NT2/D1 (cell line): ENCODE measurements at regions not wholly inside any gene's neighbourhood (a gene's known extent, or its start where the extent isn't known, plus 50 kb on each side); places are given as distances from the start of the nearest gene placed in this dataset.

Source experiments
- DNase-seq: peaks from one replicate; pipeline ENCODE4 v3.0.0-alpha.2; 2011; ENCODE audit warnings: low read depth, low spot score
- H3K27me3 ChIP-seq: 2 replicates; pipeline ENCODE4 v1.6.0; 2011; ENCODE audit warnings: mild to moderate bottlenecking; ENCODE audit not compliant: insufficient read length, insufficient read depth
- H3K36me3 ChIP-seq: 2 replicates; pipeline ENCODE4 v1.6.1; 2011; ENCODE audit warnings: mild to moderate bottlenecking, low read length, mixed read lengths; ENCODE audit not compliant: insufficient read depth, insufficient read length
- H3K4me1 ChIP-seq: 2 replicates; pipeline ENCODE4 v1.5.1; 2011; ENCODE audit not compliant: insufficient read depth, insufficient read length
- H3K4me3 ChIP-seq: 2 replicates; pipeline ENCODE4 v1.5.1; 2011; ENCODE audit warnings: low read depth; ENCODE audit not compliant: insufficient read length
- H3K9ac ChIP-seq: 2 replicates; pipeline ENCODE4 v1.6.0; 2011; ENCODE audit warnings: low read depth; ENCODE audit not compliant: insufficient read length
- H3K9me3 ChIP-seq: 2 replicates; pipeline ENCODE4 v1.5.1; 2011; ENCODE audit warnings: mild to moderate bottlenecking, low read length; ENCODE audit not compliant: insufficient read depth
- SUZ12 ChIP-seq: IDR thresholded peaks from 2 replicates; pipeline ENCODE4 v1.6.1; 2011; ENCODE audit not compliant: insufficient read length, insufficient read depth; ENCODE audit errors: extremely low read depth
- YY1 ChIP-seq: IDR thresholded peaks from 2 replicates; pipeline ENCODE4 v1.6.1; 2011; ENCODE audit not compliant: insufficient read length, insufficient read depth
- ZNF274 ChIP-seq: IDR thresholded peaks from 2 replicates; pipeline ENCODE4 v1.6.1; 2011; ENCODE audit warnings: mild to moderate bottlenecking, low read depth, low read length

GRCh38 chr16:79869304-79870015 is 268.9 kb upstream of the MAF start:
- DNase-seq, result no peak
- H3K9me3 ChIP-seq, result no peaks in the 10 kb centered on the region
- TF ChIP-seq SUZ12 (no peak), YY1 (no peak), ZNF274 (no peak)
- H3K4me3 ChIP-seq, result no peak overlapping the region
- H3K4me1 ChIP-seq, result no peaks in the 10 kb centered on the region
- H3K27me3 ChIP-seq, result no peaks in the 10 kb centered on the region
- H3K36me3 ChIP-seq, result no peaks in the 10 kb centered on the region
- no peak overlapping the region for H3K9ac ChIP-seq

GRCh38 chr16:79868841-79869240 is 268.3 kb upstream of the MAF start:
- Histone ChIP-seq H3K9ac (no peak overlapping the region), H3K4me1 (no peaks in the 10 kb centered on the region), H3K27me3 (no peaks in the 10 kb centered on the region), H3K4me3 (no peak overlapping the region), H3K36me3 (no peaks in the 10 kb centered on the region), H3K9me3 (no peaks in the 10 kb centered on the region)
- no peak for TF ChIP-seq YY1
- no peak for TF ChIP-seq ZNF274
- no peak for TF ChIP-seq SUZ12
- DNase-seq, result no peak

GRCh38 chr16:79867425-79867997 is 267.0 kb upstream of the MAF start:
- Histone ChIP-seq H3K36me3 (no peaks in the 10 kb centered on the region), H3K4me3 (no peak overlapping the region), H3K9ac (no peak overlapping the region), H3K27me3 (no peaks in the 10 kb centered on the region), H3K9me3 (no peaks in the 10 kb centered on the region), H3K4me1 (no peaks in the 10 kb centered on the region)
- TF ChIP-seq SUZ12 (no peak), YY1 (no peak), ZNF274 (no peak)
- DNase-seq, result no peak

- TF ChIP-seq SUZ12 (no peak), ZNF274 (no peak), YY1 (no peak)
- H3K27me3 ChIP-seq, result no peaks in the 10 kb centered on the region
- H3K4me3 ChIP-seq, result no peak overlapping the region
- H3K9ac ChIP-seq, result no peak overlapping the region
- no peaks in the 10 kb centered on the region for H3K4me1 ChIP-seq
- H3K9me3 ChIP-seq, result no peaks in the 10 kb centered on the region
- H3K36me3 ChIP-seq, result no peaks in the 10 kb centered on the region
- no peak for DNase-seq
Observed at GRCh38 chr16:79865918-79866317, 265.4 kb upstream of the MAF start.

- Histone ChIP-seq H3K4me1 (no peaks in the 10 kb centered on the region), H3K27me3 (no peaks in the 10 kb centered on the region), H3K36me3 (no peaks in the 10 kb centered on the region), H3K4me3 (no peak overlapping the region), H3K9me3 (no peaks in the 10 kb centered on the region), H3K9ac (no peak overlapping the region)
- DNase-seq, result no peak
- no peak for TF ChIP-seq YY1
- no peak for TF ChIP-seq SUZ12
- no peak for TF ChIP-seq ZNF274
Observed at GRCh38 chr16:79864781-79865391, 264.3 kb upstream of the MAF start.

- no peak overlapping the region for H3K4me3 ChIP-seq
- no peaks in the 10 kb centered on the region for H3K36me3 ChIP-seq
- no peak for TF ChIP-seq YY1
- no peak for TF ChIP-seq SUZ12
- TF ChIP-seq ZNF274, result no peak
- DNase-seq, result no peak
- no peaks in the 10 kb centered on the region for H3K9me3 ChIP-seq
- H3K9ac ChIP-seq, result no peak overlapping the region
- H3K4me1 ChIP-seq, result no peaks in the 10 kb centered on the region
- no peaks in the 10 kb centered on the region for H3K27me3 ChIP-seq
Observed at GRCh38 chr16:79864032-79864780, 263.7 kb upstream of the MAF start.
